ENCODE measurements at regions not wholly inside any gene's neighbourhood (a gene's known extent, or its start where the extent isn't known, plus 50 kb on each side); places are given as distances from the start of the nearest gene placed in this dataset.

DNA sequence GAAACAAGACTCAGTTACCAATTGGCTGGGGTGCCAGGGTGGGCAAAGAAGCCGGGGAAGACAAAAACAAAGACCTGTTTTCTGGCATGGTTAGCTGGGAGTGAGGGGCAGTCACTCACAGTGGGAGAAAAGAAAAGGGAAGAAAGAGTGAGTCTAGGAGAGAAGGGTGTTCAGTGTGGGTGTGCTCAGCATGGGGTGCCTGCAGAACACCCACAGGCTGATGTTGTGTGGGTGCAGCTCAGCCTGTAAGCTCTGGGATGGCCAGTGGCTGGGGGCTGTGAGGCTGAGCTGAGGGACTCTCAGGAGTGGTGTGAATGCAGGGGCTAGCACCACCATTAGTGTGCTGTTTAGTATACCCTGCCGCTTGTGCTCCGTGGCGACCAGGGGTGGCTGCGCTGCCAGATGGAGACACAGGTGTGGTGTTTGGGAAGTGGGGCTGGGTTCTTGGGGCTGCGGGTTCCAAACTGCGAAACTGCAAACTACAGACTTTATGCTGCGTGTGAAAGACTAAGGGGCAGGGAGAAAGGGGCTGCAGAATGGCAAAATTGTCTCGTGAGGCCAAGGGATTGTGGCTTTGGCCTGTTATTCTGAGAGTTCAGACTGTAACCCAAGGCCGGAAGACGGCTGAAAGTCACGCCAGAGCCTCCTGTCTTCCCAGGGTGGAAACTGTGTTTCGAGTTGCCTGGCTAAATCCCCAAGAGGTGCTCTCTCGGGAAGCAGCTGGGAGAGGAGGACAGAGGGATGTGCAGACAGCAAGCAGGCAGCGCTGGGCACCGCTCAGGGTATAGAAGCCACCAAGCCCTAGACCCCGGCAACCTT is 156.3 kb downstream of the TTC32 start:
- WGBS (ENCODE audit: low lambda C conversion rate), result 62% methylated on average over 17 of the region's 17 CpGs
- in situ Hi-C loops (cut with HindIII; ENCODE audit: extremely low pct_ligation_motif_present, low pct_unique_long_range_greater_than_20kb), result loop anchor here (10.0 kb wide), 1 partner anchor 109 kb away; no protein-coding TSS in a partner anchor
- Histone ChIP-seq H3K4me2 (ENCODE audit: low read depth, low read length) (no peak overlapping the region), H3K4me1 (ENCODE audit: insufficient read depth, low read length) (peaks cover 14% of the 10 kb centered on the region), H3K27ac (ENCODE audit: extremely low read length, insufficient read depth, low read length) (no peak overlapping the region), H3K27me3 (ENCODE audit: control insufficient read depth in 1 of 2, insufficient read depth in 2 of 2, low read length in 2 of 2) (peaks cover 2 to 6% of the 10 kb centered on the region in 2 experiments; a peak in 3 of 5 replicates), H3K79me2 (ENCODE audit: insufficient read depth, low read length) (no peaks in the 10 kb centered on the region), H3K36me3 (replicated peaks in 1 of 2; ENCODE audit: control insufficient read depth in 1 of 2, insufficient read depth in 2 of 2, low read length in 2 of 2) (no peaks in the 10 kb centered on the region), H2AFZ (ENCODE audit: low read length) (no peak overlapping the region), H3K4me3 (replicated peaks in 1 of 3; ENCODE audit: insufficient read depth in 1 of 3, low read depth in 2 of 3, low read length in 3 of 3) (no peak overlapping the region), H3K9ac (ENCODE audit: insufficient read depth, low read depth, low read length) (no peak overlapping the region), H3K9me3 (ENCODE audit: low read length) (no peaks in the 10 kb centered on the region), H4K20me1 (ENCODE audit: insufficient read depth, low read length) (no peaks in the 10 kb centered on the region)
- POLR2A ChIA-PET, result no interaction called here
- ATAC-seq (no peak), FAIRE-seq (no peak), DNase-seq (ENCODE audit: low spot score) (no peak)
- intact Hi-C loops (cut with micrococcal nuclease; ENCODE audit: unreplicated experiment), result loop anchor here (1.0 to 5.0 kb wide), 5 partner anchors 383 to 1225 kb away; no protein-coding TSS in a partner anchor
- BruUV-seq (replicated peaks), result no TSS peak
- CTCF ChIA-PET (ENCODE audit: low intra/inter-chr PET ratio, low total read pairs), result no interaction called here
- TF ChIP-seq ZNF333 (CRISPR knock-in tag; IDR thresholded peaks at IDR 0.05; ENCODE audit: borderline replicate concordance) (no peak), NRL (CRISPR knock-in tag; IDR thresholded peaks at IDR 0.05; ENCODE audit: borderline replicate concordance) (no peak), ZIK1 (CRISPR knock-in tag; IDR thresholded peaks at IDR 0.05; ENCODE audit: borderline replicate concordance, low read depth) (no peak), NR2F1 (CRISPR knock-in tag; IDR thresholded peaks at IDR 0.05) (no peak)
- TF ChIP-seq, protein P1, sequence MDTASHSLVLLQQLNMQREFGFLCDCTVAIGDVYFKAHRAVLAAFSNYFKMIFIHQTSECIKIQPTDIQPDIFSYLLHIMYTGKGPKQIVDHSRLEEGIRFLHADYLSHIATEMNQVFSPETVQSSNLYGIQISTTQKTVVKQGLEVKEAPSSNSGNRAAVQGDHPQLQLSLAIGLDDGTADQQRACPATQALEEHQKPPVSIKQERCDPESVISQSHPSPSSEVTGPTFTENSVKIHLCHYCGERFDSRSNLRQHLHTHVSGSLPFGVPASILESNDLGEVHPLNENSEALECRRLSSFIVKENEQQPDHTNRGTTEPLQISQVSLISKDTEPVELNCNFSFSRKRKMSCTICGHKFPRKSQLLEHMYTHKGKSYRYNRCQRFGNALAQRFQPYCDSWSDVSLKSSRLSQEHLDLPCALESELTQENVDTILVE (CRISPR knock-in tag; IDR thresholded peaks at IDR 0.05), result no peak

Measured in HepG2 (cell line).